Renal cortex interstitium (tissue), 11 donors: ENCODE measurements at regions not wholly inside any gene's neighbourhood (a gene's known extent, or its start where the extent isn't known, plus 50 kb on each side); places are given as distances from the start of the nearest gene placed in this dataset.
A peak's percentile ranks its signal among the peaks of the same experiment; 100 is the strongest.
"Not testable (repeated sequence)": the region's sequence is repeated elsewhere in the genome, so short reads cannot be mapped to it uniquely, and the experiment has no call there.

Experiments
- DNase-seq, 11 donors: peaks; one replicate each; pipeline ENCODE4 v3.0.0-alpha.2; 2013; ENCODE audit warnings: low read depth in 9 of 11, low spot score in 4 of 11; ENCODE audit errors: extremely low read depth in 1 of 11

- peak in 4 of 11 donors; percentile 3 to 51 (median 24) for DNase-seq
Observed at GRCh38 chr1:148679050-148679786, 69.4 kb upstream of the NUDT4B start.

GRCh38 chr1:148679787-148680326 lies 68.7 kb upstream of the NUDT4B start:
- DNase-seq: not testable (repeated sequence)

GRCh38 chr1:148686735-148687134 lies 61.8 kb upstream of the NUDT4B start:
- DNase-seq: not testable (repeated sequence)

- not testable (repeated sequence) for DNase-seq
Observed at GRCh38 chr1:148687376-148687775, 61.2 kb upstream of the NUDT4B start.
